Amygdala (tissue), 56 donors: ENCODE measurements at regions not wholly inside any gene's neighbourhood (a gene's known extent, or its start where the extent isn't known, plus 50 kb on each side); places are given as distances from the start of the nearest gene placed in this dataset.
"Not testable (repeated sequence)": the region's sequence is repeated elsewhere in the genome, so short reads cannot be mapped to it uniquely, and the experiment has no call there.

Experiments used
- DNase-seq, 56 donors: peaks; one replicate each; lab custom pipeline; 2025; lab: John Stamatoyannopoulos, UW

GRCh38 chr2:36238106-36238505 is 117.5 kb upstream of the CRIM1 start:
- DNase-seq, result no peak

GRCh38 chr2:36235882-36236281 is 119.7 kb upstream of the CRIM1 start:
- DNase-seq, result no peak

- no peak for DNase-seq
These were observed 120.2 kb upstream of the CRIM1 start for GRCh38 chr2:36235426-36235825.

GRCh38 chr2:36223259-36223658 is 132.3 kb upstream of the CRIM1 start:
- no peak for DNase-seq

GRCh38 chr2:36222485-36222884 is 133.1 kb upstream of the CRIM1 start:
- no peak for DNase-seq

- DNase-seq, result no peak
These were observed 140.9 kb upstream of the CRIM1 start for GRCh38 chr2:36214691-36215090.

- DNase-seq, result no peak
These were observed 152.2 kb upstream of the CRIM1 start for GRCh38 chr2:36203366-36203765.

GRCh38 chr2:36197181-36197971 is 158.2 kb upstream of the CRIM1 start:
- DNase-seq, result no peak

GRCh38 chr2:36193680-36194079 is 161.9 kb upstream of the CRIM1 start:
- DNase-seq, result peak in 4 of 56 donors; percentile 4 to 19 (median 6)

GRCh38 chr2:36192983-36193382 is 162.6 kb upstream of the CRIM1 start:
- DNase-seq, result no peak

- DNase-seq, result no peak
These were observed 165.5 kb upstream of the CRIM1 start for GRCh38 chr2:36190097-36190496.

GRCh38 chr2:36185624-36186023 is 170.0 kb upstream of the CRIM1 start:
- DNase-seq, result no peak

- no peak for DNase-seq
These were observed 170.7 kb upstream of the CRIM1 start for GRCh38 chr2:36184848-36185247.

- not testable (repeated sequence) for DNase-seq
These were observed 174.6 kb upstream of the CRIM1 start for GRCh38 chr2:36180789-36181482.

- DNase-seq, result not testable (repeated sequence)
These were observed 175.3 kb upstream of the CRIM1 start for GRCh38 chr2:36180293-36180692.

GRCh38 chr2:36179668-36180269 is 175.8 kb upstream of the CRIM1 start:
- DNase-seq, result not testable (repeated sequence)

- no peak for DNase-seq
These were observed 177.2 kb upstream of the CRIM1 start for GRCh38 chr2:36178384-36178783.

GRCh38 chr2:36177282-36177681 is 178.3 kb upstream of the CRIM1 start:
- no peak for DNase-seq

GRCh38 chr2:36174920-36175319 is 180.7 kb upstream of the CRIM1 start:
- DNase-seq, result no peak

GRCh38 chr2:36173760-36174404 is 181.7 kb upstream of the CRIM1 start:
- no peak for DNase-seq

GRCh38 chr2:36172824-36173223 is 182.8 kb upstream of the CRIM1 start:
- DNase-seq, result no peak
